ENCODE measurements at regions not wholly inside any gene's neighbourhood (a gene's known extent, or its start where the extent isn't known, plus 50 kb on each side); places are given as distances from the start of the nearest gene placed in this dataset.

DNA sequence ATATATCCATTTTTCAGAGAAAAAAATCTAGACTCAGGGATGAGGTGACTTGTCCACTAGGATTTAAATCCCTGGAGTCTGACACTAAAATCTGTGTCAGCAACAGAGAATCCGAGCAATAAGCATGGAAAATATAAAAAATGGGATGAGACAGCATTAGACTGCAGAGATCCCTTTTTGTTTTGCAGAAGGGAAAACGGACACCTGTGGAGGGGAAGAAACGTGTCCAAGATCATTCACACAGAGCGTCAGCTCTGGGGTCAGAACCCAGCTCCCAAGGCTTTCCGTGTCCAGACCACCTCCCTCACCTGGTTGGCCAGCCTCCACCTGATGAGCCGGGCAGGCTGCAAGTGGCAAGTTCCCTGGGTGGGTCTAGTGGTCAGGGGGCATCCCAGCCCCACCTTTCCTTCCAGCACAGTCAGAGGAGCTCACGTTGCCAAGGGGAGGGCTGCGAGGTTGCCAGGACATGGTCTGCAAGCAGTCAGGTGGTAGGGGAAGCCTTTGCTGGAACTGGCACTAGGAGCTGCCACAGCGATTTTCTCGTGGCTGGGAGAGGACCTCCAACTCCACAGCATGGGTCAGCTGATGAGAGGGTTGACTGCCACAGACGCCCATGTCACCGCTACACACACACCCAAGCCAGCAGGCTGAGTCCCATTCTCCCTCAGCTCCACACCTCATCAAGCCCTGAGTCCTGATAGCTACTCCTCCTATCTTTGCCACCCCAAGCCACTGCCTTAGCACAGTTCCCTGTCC lies 65.9 kb upstream of the CPLX2 start:
- no peaks in the 10 kb centered on the region for H3K9me3 ChIP-seq
- intact Hi-C loops (cut with DNase I): no loop called here
- H3K27me3 ChIP-seq: no peaks in the 10 kb centered on the region
- H3K4me3 ChIP-seq: no peak overlapping the region
- TF ChIP-seq, protein P1, sequence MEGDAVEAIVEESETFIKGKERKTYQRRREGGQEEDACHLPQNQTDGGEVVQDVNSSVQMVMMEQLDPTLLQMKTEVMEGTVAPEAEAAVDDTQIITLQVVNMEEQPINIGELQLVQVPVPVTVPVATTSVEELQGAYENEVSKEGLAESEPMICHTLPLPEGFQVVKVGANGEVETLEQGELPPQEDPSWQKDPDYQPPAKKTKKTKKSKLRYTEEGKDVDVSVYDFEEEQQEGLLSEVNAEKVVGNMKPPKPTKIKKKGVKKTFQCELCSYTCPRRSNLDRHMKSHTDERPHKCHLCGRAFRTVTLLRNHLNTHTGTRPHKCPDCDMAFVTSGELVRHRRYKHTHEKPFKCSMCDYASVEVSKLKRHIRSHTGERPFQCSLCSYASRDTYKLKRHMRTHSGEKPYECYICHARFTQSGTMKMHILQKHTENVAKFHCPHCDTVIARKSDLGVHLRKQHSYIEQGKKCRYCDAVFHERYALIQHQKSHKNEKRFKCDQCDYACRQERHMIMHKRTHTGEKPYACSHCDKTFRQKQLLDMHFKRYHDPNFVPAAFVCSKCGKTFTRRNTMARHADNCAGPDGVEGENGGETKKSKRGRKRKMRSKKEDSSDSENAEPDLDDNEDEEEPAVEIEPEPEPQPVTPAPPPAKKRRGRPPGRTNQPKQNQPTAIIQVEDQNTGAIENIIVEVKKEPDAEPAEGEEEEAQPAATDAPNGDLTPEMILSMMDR (IDR thresholded peaks at IDR 0.05): no peak
- DNase-seq (ENCODE audit: low spot score in 2 of 2): no peak
- no peaks in the 10 kb centered on the region for H3K36me3 ChIP-seq
- no peaks in the 10 kb centered on the region for H3K4me1 ChIP-seq
- H3K27ac ChIP-seq: no peak overlapping the region

DNA sequence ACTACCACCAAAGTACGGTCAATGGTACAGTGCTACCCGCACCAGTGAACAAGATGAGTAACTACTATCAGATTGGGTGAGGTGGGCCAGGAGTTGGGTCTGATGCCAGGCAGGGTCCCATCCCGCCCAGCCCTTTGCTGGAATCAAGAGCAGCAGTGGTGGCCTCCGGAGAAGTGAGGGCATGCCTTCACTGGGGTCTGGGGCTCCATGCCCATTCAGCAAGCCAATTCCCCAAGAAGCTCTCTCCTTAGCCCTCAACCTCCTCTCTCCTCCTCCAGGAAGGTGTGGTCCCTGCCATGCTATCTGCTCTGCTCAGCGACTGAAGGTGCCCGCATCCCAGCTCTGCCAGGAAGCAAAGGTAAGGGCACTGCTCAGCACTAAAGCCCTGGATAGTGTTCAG lies 62.7 kb upstream of the CPLX2 start:
- H3K4me3 ChIP-seq: no peak overlapping the region
- H3K27me3 ChIP-seq: no peaks in the 10 kb centered on the region
- no peak for DNase-seq (ENCODE audit: low spot score in 2 of 2)
- H3K9me3 ChIP-seq: no peaks in the 10 kb centered on the region
- H3K36me3 ChIP-seq: no peaks in the 10 kb centered on the region
- H3K27ac ChIP-seq: no peak overlapping the region
- intact Hi-C loops (cut with DNase I): no loop called here
- no peaks in the 10 kb centered on the region for H3K4me1 ChIP-seq
- TF ChIP-seq, protein P1 (IDR thresholded peaks at IDR 0.05): no peak

DNA sequence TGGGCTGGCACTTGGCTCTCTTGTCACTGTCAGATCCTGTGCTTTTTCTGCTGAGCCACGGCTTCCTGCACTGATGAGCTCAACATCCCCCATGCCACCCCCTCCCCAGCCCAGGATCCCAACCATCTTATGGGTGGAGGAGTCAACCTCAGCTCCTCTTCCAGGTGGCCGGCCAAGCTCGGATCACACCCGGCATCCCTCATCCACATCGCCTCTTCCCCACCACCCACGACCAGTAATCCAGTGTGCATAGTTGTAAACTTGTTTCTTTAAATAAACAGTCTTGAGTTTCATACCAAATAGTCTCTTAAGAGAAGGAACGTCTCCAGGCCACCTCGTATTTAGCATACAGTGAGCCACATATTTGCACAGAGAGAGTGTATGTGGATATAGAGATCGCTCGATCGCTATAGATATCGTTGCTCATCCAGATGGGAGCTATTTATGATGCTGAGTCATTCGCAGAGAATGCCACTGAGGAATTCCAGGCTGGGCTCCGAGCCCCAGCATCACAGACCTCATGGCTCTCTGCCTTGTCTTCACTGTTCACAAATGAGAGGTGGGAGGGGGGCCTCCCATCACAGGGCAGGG lies 61.8 kb upstream of the CPLX2 start:
- no peak overlapping the region for H3K27ac ChIP-seq

DNA sequence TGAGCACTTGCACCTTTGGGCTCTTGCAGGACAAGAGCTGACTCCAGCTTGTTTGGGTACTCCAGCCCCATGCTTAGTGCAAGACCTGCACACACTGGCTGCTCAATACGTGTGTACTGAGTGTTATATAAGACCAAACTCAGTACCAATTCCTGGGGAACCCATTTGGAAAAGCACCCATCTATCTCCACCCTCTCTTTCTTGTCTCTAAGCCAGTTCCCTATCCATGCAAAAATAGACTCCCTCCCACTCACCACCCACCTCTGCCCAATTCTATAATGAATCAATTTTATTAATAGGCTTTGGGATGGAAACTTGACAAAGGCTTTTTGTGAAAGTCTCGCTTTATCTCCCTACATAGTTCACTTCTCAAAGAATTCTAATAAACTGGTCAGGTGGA lies 60.9 kb upstream of the CPLX2 start:
- intact Hi-C loops (cut with DNase I): no loop called here
- no peaks in the 10 kb centered on the region for H3K4me1 ChIP-seq
- H3K27me3 ChIP-seq: no peaks in the 10 kb centered on the region
- DNase-seq (ENCODE audit: low spot score in 2 of 2): no peak
- H3K9me3 ChIP-seq: no peaks in the 10 kb centered on the region
- no peak overlapping the region for H3K4me3 ChIP-seq
- TF ChIP-seq, protein P1 (IDR thresholded peaks at IDR 0.05): no peak
- H3K27ac ChIP-seq: no peak overlapping the region
- no peaks in the 10 kb centered on the region for H3K36me3 ChIP-seq

More for the DNA sequence above, 61.8 kb upstream of the CPLX2 start:
- TF ChIP-seq, protein P1 (IDR thresholded peaks at IDR 0.05): no peak
- no peak for DNase-seq (ENCODE audit: low spot score in 2 of 2)
- H3K4me1 ChIP-seq: no peaks in the 10 kb centered on the region
- no peak overlapping the region for H3K4me3 ChIP-seq
- no peaks in the 10 kb centered on the region for H3K36me3 ChIP-seq
- no peaks in the 10 kb centered on the region for H3K27me3 ChIP-seq
- intact Hi-C loops (cut with DNase I): no loop called here
- H3K9me3 ChIP-seq: no peaks in the 10 kb centered on the region

DNA sequence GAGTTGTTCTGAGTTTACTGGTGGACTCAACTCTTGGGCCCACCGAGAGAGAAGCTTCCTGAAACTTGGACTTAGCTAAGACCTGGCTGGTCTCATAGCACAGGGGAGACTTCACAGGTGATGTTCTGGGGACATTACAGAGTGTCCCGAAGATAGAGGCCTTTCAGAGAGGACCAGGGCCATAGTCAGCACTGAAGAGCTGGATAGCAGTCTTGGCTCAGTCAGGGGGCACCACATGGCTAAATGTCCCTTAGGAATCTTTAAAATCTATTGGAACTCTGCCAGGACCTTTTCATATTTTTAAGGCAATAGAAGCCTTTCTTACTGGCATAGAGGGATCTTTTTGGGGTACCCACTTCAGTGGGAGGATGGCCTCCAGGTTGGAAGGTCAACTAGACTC lies 59.8 kb upstream of the CPLX2 start:
- no peaks in the 10 kb centered on the region for H3K27me3 ChIP-seq
- no peaks in the 10 kb centered on the region for H3K9me3 ChIP-seq
- no peak overlapping the region for H3K4me3 ChIP-seq
- no peak overlapping the region for H3K27ac ChIP-seq
- TF ChIP-seq, protein P1 (IDR thresholded peaks at IDR 0.05): no peak
- H3K36me3 ChIP-seq: no peaks in the 10 kb centered on the region
- DNase-seq (ENCODE audit: low spot score in 2 of 2): no peak
- H3K4me1 ChIP-seq: no peaks in the 10 kb centered on the region
- intact Hi-C loops (cut with DNase I): no loop called here

Data from ascending aorta (tissue), 2 donors.